ENCODE measurements at regions not wholly inside any gene's neighbourhood (a gene's known extent, or its start where the extent isn't known, plus 50 kb on each side); places are given as distances from the start of the nearest gene placed in this dataset.

- TF ChIP-seq CTCF (IDR thresholded peaks at IDR 0.05; ENCODE audit: insufficient read depth, low read length) (no peak), REST (IDR thresholded peaks at IDR 0.05; ENCODE audit: insufficient replicate concordance, low read depth) (no peak), POLR2AphosphoS5 (IDR thresholded peaks at IDR 0.05; ENCODE audit: low read depth) (no peak)
Observed at GRCh38 chr21:43292866-43293142, 124.0 kb downstream of the CRYAA start.
